Tibial nerve (tissue), 4 donors: ENCODE measurements at regions not wholly inside any gene's neighbourhood (a gene's known extent, or its start where the extent isn't known, plus 50 kb on each side); places are given as distances from the start of the nearest gene placed in this dataset.

Experiments used
- DNase-seq, 2 donors: peaks; one replicate each; pipeline ENCODE4 v3.0.0-alpha.2; 2019; ENCODE audit warnings: low spot score in 2 of 2
- H3K27ac ChIP-seq, 4 donors: fragments of 200-600 bp; sonication (generic) in 3 of 4; one replicate each; pipeline ENCODE4 v1.5.1; 2017 to 2019; ENCODE audit warnings: mild to moderate bottlenecking in 1 of 4
- H3K27me3 ChIP-seq, 2 donors: fragments of 200-600 bp; sonication (generic) in 1 of 2; one replicate each; pipeline versions ENCODE4 v1.5.1 to v1.6.0; 2017 to 2019
- H3K36me3 ChIP-seq, 3 donors: fragments of 200-600 bp; sonication (generic); one replicate each; pipeline ENCODE4 v1.5.1; 2018 to 2019
- H3K4me1 ChIP-seq, 4 donors: fragments of 200-600 bp; sonication (generic) in 3 of 4; one replicate each; pipeline ENCODE4 v1.5.1; 2017 to 2019
- H3K4me3 ChIP-seq, 4 donors: fragments of 200-600 bp; sonication (generic) in 3 of 4; one replicate each; pipeline ENCODE4 v1.5.1; 2017 to 2019; ENCODE audit warnings: mild to moderate bottlenecking in 1 of 4, moderate library complexity in 1 of 4
- H3K9me3 ChIP-seq, 4 donors: fragments of 200-600 bp; sonication (generic) in 3 of 4; one replicate each; pipeline ENCODE4 v1.5.1; 2017 to 2019
- CTCF ChIP-seq, 5 experiments: fragments of 200-600 bp in 3 of 5; fragments of 450-650 bp in 2 of 5; sonication (generic) in 3 of 5; IDR thresholded peaks; one replicate each; pipeline ENCODE4 v1.5.1; 2016 to 2019; ENCODE audit warnings: antibody characterized with exemption in 5 of 5, mild to moderate bottlenecking in 3 of 5, moderate library complexity in 2 of 5
- EP300 ChIP-seq, 2 donors: sonication (generic); formaldehyde crosslinking; IDR thresholded peaks; one replicate each; pipeline ENCODE4 v1.6.1; 2017; ENCODE audit warnings: antibody characterized with exemption in 2 of 2, mild to moderate bottlenecking in 1 of 2
- POLR2A ChIP-seq, 2 donors: fragments of 450-650 bp; IDR thresholded peaks; one replicate each; pipeline ENCODE4 v1.6.1; 2017; ENCODE audit warnings: antibody characterized with exemption in 2 of 2, mild to moderate bottlenecking in 2 of 2, moderate library complexity in 2 of 2
- WGBS, 2 donors: methylation state at CpG; one replicate each; pipeline ENCODE4 v1.1.5; 2018; 5-methylcytosine and 5-hydroxymethylcytosine counted together

- WGBS, 2 donors, result 67 to 79% methylated on average over 9 of the region's 9 CpGs
- DNase-seq, result no peak
- TF ChIP-seq EP300 (IDR thresholded peaks at IDR 0.05), result no peak
- no peak for TF ChIP-seq CTCF (IDR thresholded peaks at IDR 0.05)
- no peak for TF ChIP-seq POLR2A (IDR thresholded peaks at IDR 0.05)
Observed at GRCh38 chr11:8325591-8326304, 62.1 kb upstream of the LMO1 start.

GRCh38 chr11:8323161-8323935, 59.7 kb upstream of the LMO1 start:
- no peak overlapping the region for H3K4me3 ChIP-seq
- no peak for DNase-seq
- no peak overlapping the region for H3K27ac ChIP-seq
- H3K27me3 ChIP-seq, result no peaks in the 10 kb centered on the region
- H3K9me3 ChIP-seq, result no peaks in the 10 kb centered on the region
- H3K4me1 ChIP-seq, result peaks cover 0 to 13% (median 4%) of the 10 kb centered on the region in 4 donors
- 82 to 89% methylated on average over 13 of the region's 13 CpGs for WGBS, 2 donors
- H3K36me3 ChIP-seq, result no peaks in the 10 kb centered on the region
- TF ChIP-seq CTCF (IDR thresholded peaks at IDR 0.05), result no peak

More at GRCh38 chr11:8325591-8326304, 62.1 kb upstream of the LMO1 start:
- peaks cover 0 to 5% of the 10 kb centered on the region in 2 donors for H3K27me3 ChIP-seq
- H3K4me1 ChIP-seq, result peaks cover 0 to 32% (median 12%) of the 10 kb centered on the region in 4 donors
- no peaks in the 10 kb centered on the region for H3K36me3 ChIP-seq
- H3K9me3 ChIP-seq, result no peaks in the 10 kb centered on the region
- no peak overlapping the region for H3K27ac ChIP-seq
- no peak overlapping the region for H3K4me3 ChIP-seq

GRCh38 chr11:8321876-8322275, 58.2 kb upstream of the LMO1 start:
- Histone ChIP-seq H3K36me3 (no peaks in the 10 kb centered on the region), H3K4me1 (peaks cover 0 to 5% (median 0%) of the 10 kb centered on the region in 4 donors), H3K4me3 (no peak overlapping the region), H3K9me3 (no peaks in the 10 kb centered on the region), H3K27me3 (no peaks in the 10 kb centered on the region), H3K27ac (no peak overlapping the region)
- WGBS, 2 donors, result 88 to 90% methylated on average over 9 of the region's 10 CpGs
- TF ChIP-seq EP300 (IDR thresholded peaks at IDR 0.05), result no peak
- DNase-seq, result no peak

- no peak for DNase-seq
- Histone ChIP-seq H3K4me3 (no peak overlapping the region), H3K4me1 (no peaks in the 10 kb centered on the region), H3K27me3 (no peaks in the 10 kb centered on the region), H3K27ac (no peak overlapping the region), H3K9me3 (no peaks in the 10 kb centered on the region), H3K36me3 (no peaks in the 10 kb centered on the region)
- TF ChIP-seq EP300 (IDR thresholded peaks at IDR 0.05), result no peak
- no peak for TF ChIP-seq CTCF (IDR thresholded peaks at IDR 0.05)
- no peak for TF ChIP-seq POLR2A (IDR thresholded peaks at IDR 0.05)
- 68 to 74% methylated on average over 5 of the region's 5 CpGs for WGBS, 2 donors
Observed at GRCh38 chr11:8320076-8320475, 56.4 kb upstream of the LMO1 start.

GRCh38 chr11:8318536-8318935, 54.9 kb upstream of the LMO1 start:
- no peaks in the 10 kb centered on the region for H3K9me3 ChIP-seq
- TF ChIP-seq EP300 (IDR thresholded peaks at IDR 0.05) (no peak), CTCF (IDR thresholded peaks at IDR 0.05) (no peak), POLR2A (IDR thresholded peaks at IDR 0.05) (no peak)
- H3K4me1 ChIP-seq, result no peaks in the 10 kb centered on the region
- no peaks in the 10 kb centered on the region for H3K27me3 ChIP-seq
- H3K27ac ChIP-seq, result no peak overlapping the region
- H3K4me3 ChIP-seq, result no peak overlapping the region
- 54 to 64% methylated on average over 7 of the region's 7 CpGs for WGBS, 2 donors
- no peaks in the 10 kb centered on the region for H3K36me3 ChIP-seq
- no peak for DNase-seq
